ENCODE measurements at regions not wholly inside any gene's neighbourhood (a gene's known extent, or its start where the extent isn't known, plus 50 kb on each side); places are given as distances from the start of the nearest gene placed in this dataset.

DNA sequence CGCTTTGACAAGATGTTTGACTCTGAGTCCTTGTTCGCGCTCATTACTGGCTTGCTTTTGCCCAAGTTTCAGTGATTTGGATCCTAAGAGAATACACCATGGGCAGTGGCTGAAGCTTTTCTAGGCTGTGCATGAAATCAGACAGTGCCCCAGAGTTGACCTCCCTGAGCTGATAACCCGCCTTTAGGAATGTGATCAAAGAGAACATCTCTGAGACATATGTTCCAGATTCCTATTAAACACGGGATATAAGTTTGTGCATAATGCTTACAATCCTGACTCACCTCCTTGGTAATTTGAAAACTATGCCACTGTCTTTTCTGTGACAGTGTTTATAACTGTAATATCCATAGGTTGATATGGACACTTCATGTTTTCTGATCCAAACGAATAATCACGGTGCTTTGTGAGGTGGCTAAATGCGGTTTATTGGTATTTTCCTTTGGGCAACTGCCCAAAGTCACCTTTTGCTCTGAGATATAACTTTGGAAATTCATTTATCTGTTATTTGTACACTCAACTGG is 732.9 kb downstream of the MTRR start:
- Histone ChIP-seq H3K79me2 (ENCODE audit: control insufficient read depth in 1 of 2, insufficient read depth in 2 of 2, low read length in 2 of 2) (no peaks in the 10 kb centered on the region), H3K4me2 (ENCODE audit: insufficient read depth in 1 of 2, low read depth in 2 of 2, low read length in 2 of 2) (no peak overlapping the region), H3K27me3 (replicated peaks in 1 of 4; ENCODE audit: control insufficient read depth in 3 of 4, extremely low read depth in 1 of 4, insufficient read depth in 3 of 4, low read length in 3 of 4) (no peaks in the 10 kb centered on the region), H3K23me2 (ENCODE audit: low read depth, low read length) (no peaks in the 10 kb centered on the region), H3K27ac (ENCODE audit: low read depth, low read length) (no peak overlapping the region), H4K5ac (ENCODE audit: insufficient read length, low read depth, low read length) (no peak overlapping the region), H3K18ac (ENCODE audit: extremely low read depth, low read length) (no peak overlapping the region), H3K79me1 (ENCODE audit: low read depth, low read length) (no peaks in the 10 kb centered on the region), H2BK12ac (ENCODE audit: low read depth, low read length) (no peak overlapping the region), H3K4me1 (replicated peaks in 1 of 4; ENCODE audit: control insufficient read depth in 3 of 4, insufficient read depth in 4 of 4, low read length in 3 of 4) (no peaks in the 10 kb centered on the region), H2AFZ (ENCODE audit: low read length) (no peak overlapping the region), H3K9ac (replicated peaks in 1 of 4; ENCODE audit: extremely low read depth in 1 of 4, low read depth in 3 of 4, low read length in 3 of 4) (no peak overlapping the region), H3K4me3 (ENCODE audit: extremely low read depth in 1 of 4, insufficient read depth in 2 of 4, low read depth in 3 of 4, low read length in 4 of 4) (no peak overlapping the region), H2BK20ac (ENCODE audit: low read length) (no peak overlapping the region), H3K56ac (replicated peaks; ENCODE audit: insufficient read length, low read depth, low read length) (no peak overlapping the region), H2BK120ac (replicated peaks; ENCODE audit: low read depth, low read length) (no peak overlapping the region), H4K8ac (ENCODE audit: extremely low read depth, insufficient read depth, low read length) (no peak overlapping the region), H4K20me1 (replicated peaks in 1 of 2; ENCODE audit: control insufficient read depth in 1 of 2, insufficient read depth in 2 of 2, low read length in 2 of 2) (no peaks in the 10 kb centered on the region), H3K4ac (replicated peaks; ENCODE audit: insufficient read length, low read depth, low read length) (no peak overlapping the region), H2BK15ac (ENCODE audit: low read length) (no peak overlapping the region), H3K9me3 (ENCODE audit: insufficient read depth in 2 of 2, low read depth in 1 of 2, low read length in 1 of 2) (no peaks in the 10 kb centered on the region), H3K14ac (ENCODE audit: insufficient read length) (no peak overlapping the region), H3K36me3 (ENCODE audit: control insufficient read depth in 2 of 4, insufficient read depth in 4 of 4, low read length in 3 of 4) (no peaks in the 10 kb centered on the region), H4K91ac (replicated peaks; ENCODE audit: insufficient read length, low read length) (no peak overlapping the region), H3K23ac (ENCODE audit: insufficient read length) (no peak overlapping the region), H2BK5ac (ENCODE audit: low read depth, low read length) (no peak overlapping the region), H2AK5ac (ENCODE audit: low read depth, low read length) (no peak overlapping the region)
- ChIA-PET POLR2A (ENCODE audit: partially characterized antibody) (no interaction called here), CTCF (ENCODE audit: partially characterized antibody) (no interaction called here)
- WGBS, 2 experiments (ENCODE audit: extremely low coverage in 1 of 2, insufficient coverage in 1 of 2, insufficient read length in 1 of 2, insufficient replicate concordance in 2 of 2, low coverage in 1 of 2, low lambda C conversion rate in 2 of 2, missing lambda C conversion rate in 1 of 2), result 94% methylated on average over 8 of the region's 8 CpGs; no CpG with 5 or more reads in 1 of the 2 experiments
- no peak for FAIRE-seq
- no peak for DNase-seq (ENCODE audit: low read depth in 1 of 2, low spot score in 2 of 2)
- TF ChIP-seq ASH2L (IDR thresholded peaks at IDR 0.05; ENCODE audit: low read length), result no peak
- no peak for TF ChIP-seq TAF1 (IDR thresholded peaks at IDR 0.05; ENCODE audit: low read depth, low read length)
- no peak for TF ChIP-seq ATF2 (IDR thresholded peaks at IDR 0.05; ENCODE audit: low read length)
- no peak for TF ChIP-seq SAP30 (IDR thresholded peaks at IDR 0.05; ENCODE audit: insufficient read depth, insufficient replicate concordance, low read length)
- TF ChIP-seq RXRA (IDR thresholded peaks at IDR 0.05; ENCODE audit: insufficient read depth, low read depth, low read length), result no peak
- no peak for TF ChIP-seq PHF8 (conservative IDR thresholded peaks at IDR 0.05; ENCODE audit: low read depth, low read length)
- TF ChIP-seq FOSL1 (IDR thresholded peaks at IDR 0.05; ENCODE audit: insufficient read depth, low read depth, low read length), result no peak
- no peak for TF ChIP-seq EZH2 (IDR thresholded peaks at IDR 0.05; ENCODE audit: low read depth, low read length, severe bottlenecking)
- TF ChIP-seq CEBPB (IDR thresholded peaks at IDR 0.05; ENCODE audit: low read depth, low read length), result no peak
- no peak for TF ChIP-seq KDM4A (IDR thresholded peaks at IDR 0.05; ENCODE audit: low read depth, low read length, severe bottlenecking)
- TF ChIP-seq KDM1A (IDR thresholded peaks at IDR 0.05; ENCODE audit: borderline replicate concordance, low read length), result no peak
- TF ChIP-seq SP4 (IDR thresholded peaks at IDR 0.05; ENCODE audit: low read length), result no peak
- no peak for TF ChIP-seq EGR1 (IDR thresholded peaks at IDR 0.05; ENCODE audit: borderline replicate concordance, low read depth, low read length)

Measured in H1 (cell line).